Calu3 (cell line): ENCODE measurements at regions not wholly inside any gene's neighbourhood (a gene's known extent, or its start where the extent isn't known, plus 50 kb on each side); places are given as distances from the start of the nearest gene placed in this dataset.
"Not testable (repeated sequence)": the region's sequence is repeated elsewhere in the genome, so short reads cannot be mapped to it uniquely, and the experiment has no call there.

Source experiments
- BruUV-seq: library from RNA; stranded (reverse); fragments of 400-500 nt; replicated peaks from 2 replicates; lab custom pipeline; 2021; lab: Mats Ljungman, UMichigan
- CTCF ChIA-PET: fragments of 300-600 bp; sonication (Branson Sonifier 250); formaldehyde crosslinking; loops from one replicate; lab custom pipeline; 2022; ENCODE audit warnings: antibody characterized with exemption; lab: Charles Lee
- DNase-seq: peaks from one replicate; pipeline ENCODE4 v3.0.0; 2022
- H3K27ac Mint-ChIP-seq: one replicate; pipeline ENCODE4 v1.8.0; 2022; ENCODE audit warnings: mixed read lengths; ENCODE audit not compliant: unreplicated experiment
- H3K27me3 Mint-ChIP-seq: one replicate; pipeline ENCODE4 v1.8.0; 2022; ENCODE audit warnings: mixed read lengths; ENCODE audit not compliant: unreplicated experiment
- H3K36me3 Mint-ChIP-seq: one replicate; pipeline ENCODE4 v1.8.0; 2022; ENCODE audit warnings: mild to moderate bottlenecking, moderate library complexity, mixed read lengths; ENCODE audit not compliant: insufficient read depth, unreplicated experiment
- H3K4me1 Mint-ChIP-seq: one replicate; pipeline ENCODE4 v1.8.0; 2022; ENCODE audit warnings: mild to moderate bottlenecking, low read depth, mixed read lengths; ENCODE audit not compliant: unreplicated experiment
- H3K4me3 Mint-ChIP-seq: one replicate; pipeline ENCODE4 v1.8.0; 2022; ENCODE audit warnings: mild to moderate bottlenecking, low read depth, moderate library complexity, mixed read lengths; ENCODE audit not compliant: unreplicated experiment
- H3K9me3 Mint-ChIP-seq: one replicate; pipeline ENCODE4 v1.8.0; 2022; ENCODE audit warnings: low read depth, mixed read lengths; ENCODE audit not compliant: unreplicated experiment
- intact Hi-C: fragments of 100-400 bp; cut with micrococcal nuclease; formaldehyde crosslinking; loops from one replicate; pipeline ENCODE4 v1.10.0; 2022; ENCODE audit not compliant: unreplicated experiment

DNA sequence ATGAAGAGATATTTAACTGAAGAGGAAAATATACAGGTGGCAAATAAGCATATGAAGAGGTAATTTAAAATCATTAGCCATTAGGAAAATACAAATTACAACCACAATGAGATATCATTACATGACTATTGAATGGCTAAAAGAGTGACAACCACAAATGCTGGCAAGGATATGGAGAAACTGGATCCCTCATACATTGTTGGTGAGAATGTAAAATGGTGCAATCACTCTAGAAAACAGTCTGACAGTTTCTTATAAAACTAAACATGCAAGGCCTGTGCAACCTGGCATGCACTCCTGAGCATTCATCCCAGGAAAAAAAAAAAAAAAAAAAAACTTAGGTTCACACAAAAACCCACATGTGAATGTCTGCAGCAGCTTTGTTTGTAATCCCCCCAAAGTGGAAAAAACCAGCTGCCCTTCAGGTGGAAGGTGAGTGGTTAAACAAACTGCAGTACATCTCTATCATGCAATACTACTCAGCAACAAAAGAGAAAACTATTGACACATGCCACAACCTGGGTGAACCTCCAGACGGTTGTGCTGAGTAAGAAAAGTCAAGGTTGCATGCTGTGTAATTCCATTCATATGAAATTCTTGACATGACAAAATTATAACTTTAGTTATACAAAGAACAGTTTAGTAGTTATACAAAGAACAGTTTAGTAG is 189.2 kb upstream of the IRF2BP2 start:
- intact Hi-C loops, H3K27ac Mint-ChIP-seq, H3K36me3 Mint-ChIP-seq, CTCF ChIA-PET, DNase-seq, H3K4me3 Mint-ChIP-seq, H3K4me1 Mint-ChIP-seq, H3K9me3 Mint-ChIP-seq, H3K27me3 Mint-ChIP-seq, BruUV-seq: not testable (repeated sequence)

DNA sequence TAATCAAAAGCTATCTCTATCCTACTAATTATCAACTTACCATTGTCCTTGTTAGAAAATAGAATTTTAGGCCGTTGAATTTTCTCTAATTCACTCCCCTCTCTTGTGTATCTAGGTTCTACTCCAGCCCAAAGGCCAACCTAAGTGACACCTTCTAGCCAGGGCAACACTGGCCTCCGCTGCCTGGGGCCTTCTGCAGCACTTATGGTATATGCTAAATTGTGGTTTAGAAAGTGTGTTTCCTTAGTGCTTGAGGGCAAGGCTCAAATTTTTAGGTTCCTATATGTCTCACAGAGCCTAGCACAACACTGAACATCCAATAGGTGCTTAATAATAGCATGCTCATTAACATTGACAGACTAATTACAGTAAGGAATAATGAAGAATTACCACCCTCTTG is 187.2 kb upstream of the IRF2BP2 start:
- CTCF ChIA-PET, H3K36me3 Mint-ChIP-seq, DNase-seq, H3K9me3 Mint-ChIP-seq, H3K27me3 Mint-ChIP-seq, intact Hi-C loops, H3K4me3 Mint-ChIP-seq, H3K27ac Mint-ChIP-seq, H3K4me1 Mint-ChIP-seq, BruUV-seq: not testable (repeated sequence)

DNA sequence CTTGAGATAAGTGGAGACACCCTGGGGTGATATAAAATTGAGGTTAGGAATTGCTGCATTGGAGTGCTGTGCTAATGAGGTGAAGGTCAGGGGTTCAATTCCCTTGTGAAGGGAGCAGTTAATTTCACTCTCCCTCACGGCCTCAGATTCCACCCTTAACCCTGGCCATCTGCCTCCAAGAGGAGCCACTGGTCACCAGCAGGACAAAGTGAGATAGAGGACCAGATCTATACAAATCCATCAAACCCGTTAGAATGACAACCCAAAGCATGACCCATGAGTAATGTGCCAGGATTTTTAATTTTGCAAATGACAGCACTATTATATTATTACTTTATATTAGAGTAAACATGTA is 186.4 kb upstream of the IRF2BP2 start:
- BruUV-seq, intact Hi-C loops, H3K36me3 Mint-ChIP-seq, CTCF ChIA-PET, H3K9me3 Mint-ChIP-seq, H3K27ac Mint-ChIP-seq, H3K4me1 Mint-ChIP-seq, H3K4me3 Mint-ChIP-seq, DNase-seq, H3K27me3 Mint-ChIP-seq: not testable (repeated sequence)

DNA sequence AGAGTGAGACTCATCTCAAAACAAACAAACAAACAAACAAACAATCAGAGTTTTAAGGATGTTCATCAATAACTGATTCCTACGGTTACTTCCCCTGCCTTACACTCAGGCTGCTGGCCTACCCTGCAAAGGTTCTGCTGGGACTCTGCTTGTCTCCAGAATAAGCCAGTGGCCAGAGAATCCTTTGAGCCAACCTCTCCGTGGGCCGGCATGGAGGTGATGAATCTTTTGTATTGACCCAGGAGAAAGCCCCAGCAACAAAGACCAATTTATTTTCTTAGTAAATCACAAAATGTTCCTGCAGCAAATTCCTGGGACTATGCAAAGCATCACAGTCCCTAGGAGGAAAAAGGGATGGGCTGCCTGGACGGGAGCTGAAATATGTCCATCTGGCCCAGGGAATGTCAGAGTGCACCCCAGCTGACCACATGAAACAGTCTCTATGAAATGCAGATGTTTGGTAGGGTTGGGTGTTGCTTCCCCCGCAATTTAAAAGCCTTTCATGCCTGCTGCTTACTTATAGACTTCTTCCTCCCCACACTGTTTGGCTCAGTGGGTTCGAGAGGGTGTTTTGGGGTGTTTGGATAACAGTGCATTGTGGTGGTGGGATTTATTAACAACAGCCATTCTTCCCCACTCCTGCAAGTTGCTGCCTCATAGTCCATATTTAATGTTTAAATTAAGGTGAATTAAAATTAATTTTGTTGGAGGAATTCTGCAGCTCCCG is 185.9 kb upstream of the IRF2BP2 start:
- intact Hi-C loops, DNase-seq, CTCF ChIA-PET, H3K9me3 Mint-ChIP-seq, H3K27me3 Mint-ChIP-seq, H3K27ac Mint-ChIP-seq, H3K4me1 Mint-ChIP-seq, BruUV-seq, H3K4me3 Mint-ChIP-seq, H3K36me3 Mint-ChIP-seq: not testable (repeated sequence)

DNA sequence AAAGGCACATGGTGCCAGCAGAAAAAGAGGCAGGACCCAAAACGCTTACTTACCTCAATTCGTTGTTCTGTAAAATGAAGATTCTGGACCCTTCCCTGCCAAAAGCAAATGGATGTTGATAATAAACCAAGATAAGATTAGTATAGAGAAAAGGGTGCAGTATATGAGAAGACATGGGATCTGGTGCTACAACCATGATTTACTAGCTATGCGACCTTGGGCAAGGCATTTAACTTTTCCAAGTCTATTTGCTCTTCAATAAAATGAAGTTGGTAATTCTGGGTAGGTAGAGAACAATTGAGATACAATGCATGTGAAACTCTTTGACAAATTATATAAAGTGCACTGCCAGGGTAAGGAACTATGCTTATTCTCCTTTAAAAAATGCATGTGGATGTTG is 185.0 kb upstream of the IRF2BP2 start:
- H3K4me1 Mint-ChIP-seq, H3K4me3 Mint-ChIP-seq, DNase-seq, H3K36me3 Mint-ChIP-seq, BruUV-seq, CTCF ChIA-PET, H3K9me3 Mint-ChIP-seq, intact Hi-C loops, H3K27me3 Mint-ChIP-seq, H3K27ac Mint-ChIP-seq: not testable (repeated sequence)

DNA sequence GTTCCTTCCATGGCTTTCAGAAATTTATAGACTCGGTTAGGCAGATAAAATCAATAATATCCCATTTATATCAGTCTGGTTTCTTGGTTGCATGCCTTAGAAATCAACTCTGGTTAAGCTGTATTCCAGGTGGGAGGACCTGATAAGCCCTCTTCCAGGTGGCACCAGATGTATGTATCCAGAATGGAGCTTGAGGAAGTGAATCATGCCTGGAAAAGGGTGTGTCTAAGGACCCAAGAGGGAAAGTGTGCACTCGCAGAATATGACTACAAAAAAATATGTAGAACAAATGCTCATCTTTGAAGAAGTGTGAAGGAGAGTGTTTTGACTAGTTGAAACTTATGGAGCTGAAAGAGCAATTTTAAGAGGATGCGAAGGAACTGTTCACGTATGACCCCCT is 184.5 kb upstream of the IRF2BP2 start:
- H3K4me1 Mint-ChIP-seq, H3K27me3 Mint-ChIP-seq, H3K9me3 Mint-ChIP-seq, intact Hi-C loops, CTCF ChIA-PET, DNase-seq, BruUV-seq, H3K27ac Mint-ChIP-seq, H3K36me3 Mint-ChIP-seq, H3K4me3 Mint-ChIP-seq: not testable (repeated sequence)

DNA sequence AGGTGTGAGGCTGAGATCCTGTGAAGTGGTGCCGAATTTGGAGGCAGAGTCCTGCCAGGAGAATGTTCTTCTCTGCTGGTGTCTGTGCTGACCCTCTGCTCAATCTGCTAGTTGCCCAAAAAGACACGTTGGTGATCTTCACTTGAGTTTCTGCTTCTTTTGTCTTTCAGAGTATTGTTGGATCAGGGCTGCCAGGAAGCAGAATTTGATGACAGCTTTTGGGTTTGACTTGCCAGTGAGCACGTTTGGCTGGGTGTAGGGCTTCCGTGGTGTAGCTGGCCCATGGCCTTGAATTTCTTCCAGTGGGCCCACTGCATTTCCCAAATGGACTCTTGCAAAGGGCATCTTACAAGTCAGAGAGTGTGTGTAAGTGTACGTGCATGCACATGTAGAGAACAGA is 183.9 kb upstream of the IRF2BP2 start:
- H3K4me1 Mint-ChIP-seq, DNase-seq, H3K27me3 Mint-ChIP-seq, intact Hi-C loops, H3K36me3 Mint-ChIP-seq, H3K4me3 Mint-ChIP-seq, H3K9me3 Mint-ChIP-seq, BruUV-seq, H3K27ac Mint-ChIP-seq, CTCF ChIA-PET: not testable (repeated sequence)

DNA sequence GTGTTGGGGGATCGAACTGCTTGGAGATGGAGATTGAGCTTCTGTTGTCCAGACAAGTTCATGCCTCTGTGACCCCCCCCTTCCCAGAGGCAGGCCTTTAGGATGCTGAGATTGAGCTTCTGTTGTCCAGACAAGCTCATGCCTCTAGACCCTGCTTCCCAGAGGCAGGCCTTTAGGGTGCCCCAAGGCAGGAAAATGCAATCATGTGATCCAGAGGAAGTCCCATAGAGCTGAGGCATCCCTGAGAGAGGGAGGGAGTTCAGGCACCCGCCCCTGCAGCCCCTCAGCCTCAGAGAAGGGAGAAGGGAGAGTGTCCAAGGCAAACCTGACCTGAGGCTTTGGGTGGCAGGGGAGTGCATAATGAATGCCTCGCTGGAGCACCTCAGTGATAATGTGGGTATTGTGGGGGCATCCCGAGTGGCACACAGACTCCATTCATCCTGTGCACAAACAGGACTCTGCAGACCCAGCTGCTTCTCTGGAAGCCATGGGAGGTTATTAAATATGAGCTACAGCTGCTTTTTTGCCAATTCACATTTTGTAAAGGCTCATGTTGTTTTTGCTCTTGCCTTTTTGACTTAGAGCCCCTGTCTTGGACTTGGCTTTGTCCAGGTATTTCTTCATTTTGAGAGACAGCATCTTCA is 182.4 kb upstream of the IRF2BP2 start:
- intact Hi-C loops, H3K36me3 Mint-ChIP-seq, H3K4me3 Mint-ChIP-seq, H3K4me1 Mint-ChIP-seq, BruUV-seq, H3K9me3 Mint-ChIP-seq, DNase-seq, H3K27me3 Mint-ChIP-seq, H3K27ac Mint-ChIP-seq, CTCF ChIA-PET: not testable (repeated sequence)

DNA sequence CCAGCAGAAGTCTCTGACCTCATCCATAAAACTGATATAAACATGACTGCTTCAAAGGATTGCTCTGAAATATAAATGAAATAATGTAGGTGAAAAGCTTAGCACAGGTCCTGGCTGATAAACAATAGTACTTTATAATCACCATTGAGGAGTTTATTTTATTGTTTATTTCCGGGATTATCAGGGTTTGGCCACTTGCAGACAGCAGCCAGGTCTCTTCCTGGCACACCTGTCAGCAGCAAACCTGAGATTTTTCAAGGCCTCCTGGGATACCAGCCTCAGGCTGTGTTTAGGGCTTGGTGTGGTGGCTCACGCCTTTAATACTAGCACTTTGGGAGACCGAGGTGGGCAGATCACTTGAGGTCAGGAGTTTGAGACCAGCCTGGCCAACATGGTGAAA is 181.6 kb upstream of the IRF2BP2 start:
- intact Hi-C loops, BruUV-seq, H3K9me3 Mint-ChIP-seq, H3K27ac Mint-ChIP-seq, CTCF ChIA-PET, H3K4me3 Mint-ChIP-seq, H3K36me3 Mint-ChIP-seq, H3K27me3 Mint-ChIP-seq, DNase-seq, H3K4me1 Mint-ChIP-seq: not testable (repeated sequence)

DNA sequence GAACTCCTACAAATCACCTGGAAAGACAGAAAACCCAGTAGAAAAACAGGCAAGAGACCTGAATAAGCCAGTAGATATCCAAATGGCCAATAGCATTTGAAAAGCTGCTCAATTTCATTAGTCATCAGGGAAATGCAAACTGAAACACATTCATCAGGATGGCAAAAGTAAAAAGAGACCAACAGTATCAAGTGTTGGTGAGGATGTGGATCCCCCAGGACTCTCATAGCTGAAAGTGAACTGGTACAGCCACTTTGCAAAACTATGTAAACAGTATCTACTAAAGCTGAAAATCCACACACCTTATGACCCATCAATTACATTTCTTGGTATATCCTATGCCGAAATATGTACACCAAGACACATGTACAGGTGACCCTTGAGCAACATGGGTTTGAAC is 180.4 kb upstream of the IRF2BP2 start:
- DNase-seq, H3K36me3 Mint-ChIP-seq, H3K4me3 Mint-ChIP-seq, CTCF ChIA-PET, intact Hi-C loops, BruUV-seq, H3K4me1 Mint-ChIP-seq, H3K27ac Mint-ChIP-seq, H3K27me3 Mint-ChIP-seq, H3K9me3 Mint-ChIP-seq: not testable (repeated sequence)
